B cell (primary cell): ENCODE measurements at regions not wholly inside any gene's neighbourhood (a gene's known extent, or its start where the extent isn't known, plus 50 kb on each side); places are given as distances from the start of the nearest gene placed in this dataset.

Experiments
- ATAC-seq: fragments of 200-7000 bp; cut with Tn5 transposase; one replicate; pipeline ENCODE4 v1.10.0; 2021; ENCODE audit warnings: low read depth, mild to moderate bottlenecking, moderate number of reproducible peaks, moderate library complexity
- CTCF ChIA-PET: fragments of 350-600 bp; sonication (Branson Sonifier 250); formaldehyde crosslinking; loops from one replicate; lab custom pipeline; 2021; ENCODE audit warnings: antibody characterized with exemption, inconsistent platforms; lab: Charles Lee
- POLR2A ChIA-PET: fragments of 350-600 bp; sonication (Branson Sonifier 250); formaldehyde crosslinking; loops from one replicate; lab custom pipeline; 2021; ENCODE audit warnings: antibody characterized with exemption; lab: Charles Lee
- DNase-seq: peaks from one replicate; pipeline ENCODE4 v3.0.0; 2013
- H2AFZ ChIP-seq: 2 replicates; pipeline ENCODE4 v1.6.1; 2012; ENCODE audit warnings: mild to moderate bottlenecking, low read depth, low read length; ENCODE audit not compliant: insufficient read depth, poor library complexity, severe bottlenecking
- H3K27ac ChIP-seq, 2 donors: 1 replicate in 1 of 2; 2 replicates in 1 of 2; pipeline ENCODE4 v1.5.1; 2012 to 2013; ENCODE audit warnings: low read length in 2 of 2, mild to moderate bottlenecking in 2 of 2, moderate library complexity in 1 of 2
- H3K27me3 ChIP-seq, 4 experiments: fragments of 200-600 bp in 1 of 4; sonication (generic) in 1 of 4; replicated peaks in 1 of 4; 1 replicate in 2 of 4; 2 replicates in 2 of 4; pipeline versions ENCODE4 v1.6.1 to v1.7.0; 2013 to 2016; ENCODE audit warnings: low read length in 3 of 4, mild to moderate bottlenecking in 2 of 4, mixed read lengths in 1 of 4, moderate library complexity in 1 of 4; ENCODE audit not compliant: insufficient read depth in 4 of 4, control insufficient read depth in 3 of 4; ENCODE audit errors: control extremely low read depth in 1 of 4
- H3K36me3 ChIP-seq, 2 experiments: replicated peaks in 1 of 2; 1 replicate in 1 of 2; 2 replicates in 1 of 2; pipeline versions ENCODE4 v1.6.1 to v1.7.1; 2013; ENCODE audit warnings: low read length in 1 of 2; ENCODE audit not compliant: insufficient read depth in 2 of 2, control insufficient read depth in 1 of 2; ENCODE audit errors: control extremely low read depth in 1 of 2, extremely low read depth in 1 of 2
- H3K4me1 ChIP-seq, 2 donors: fragments of 200-600 bp in 1 of 2; sonication (generic) in 1 of 2; 1 replicate in 1 of 2; 2 replicates in 1 of 2; pipeline versions ENCODE4 v1.5.1 to v1.6.1; 2013 to 2017; ENCODE audit warnings: low read length in 2 of 2; ENCODE audit not compliant: control insufficient read depth in 2 of 2, insufficient read depth in 2 of 2
- H3K4me2 ChIP-seq: replicated peaks from 2 replicates; pipeline ENCODE3; 2012; ENCODE audit warnings: mild to moderate bottlenecking, low read depth, low read length; ENCODE audit not compliant: poor library complexity, severe bottlenecking
- H3K4me3 ChIP-seq, 5 experiments: fragments of 200-600 bp in 1 of 5; sonication (generic) in 1 of 5; 1 replicate in 3 of 5; 2 replicates in 2 of 5; pipeline versions ENCODE4 v1.5.1 to v1.7.0; 2011 to 2016; ENCODE audit warnings: low read length in 4 of 5, mild to moderate bottlenecking in 4 of 5, low read depth in 2 of 5, control low read depth in 1 of 5, moderate library complexity in 1 of 5; ENCODE audit not compliant: insufficient read depth in 1 of 5; ENCODE audit errors: control extremely low read depth in 1 of 5, extremely low read depth in 1 of 5
- H3K79me2 ChIP-seq: fragments of 200-600 bp; sonication (generic); one replicate; pipeline ENCODE4 v1.6.0; 2016; ENCODE audit warnings: low read length; ENCODE audit not compliant: control insufficient read depth, insufficient read depth
- H3K9ac ChIP-seq: fragments of 200-600 bp; sonication (generic); 2 replicates; pipeline ENCODE4 v1.6.1; 2017; ENCODE audit warnings: mild to moderate bottlenecking, low read length, moderate library complexity
- H3K9me3 ChIP-seq, 3 donors: one replicate each; pipeline versions ENCODE4 v1.6.1 to v1.7.1; 2013; ENCODE audit warnings: low read length in 2 of 3; ENCODE audit not compliant: control insufficient read depth in 2 of 3, insufficient read depth in 1 of 3; ENCODE audit errors: control extremely low read depth in 1 of 3
- H4K20me1 ChIP-seq: 2 replicates; pipeline ENCODE4 v1.6.0; 2012; ENCODE audit warnings: mild to moderate bottlenecking, low read length; ENCODE audit not compliant: insufficient read depth, control insufficient read depth, poor library complexity, severe bottlenecking
- H3K27ac Mint-ChIP-seq: one replicate; pipeline ENCODE4 v1.8.0; 2021; ENCODE audit warnings: mixed read lengths
- H3K27me3 Mint-ChIP-seq: one replicate; pipeline ENCODE4 v1.8.0; 2021; ENCODE audit warnings: mixed read lengths
- H3K4me1 Mint-ChIP-seq: one replicate; pipeline ENCODE4 v1.8.0; 2021; ENCODE audit warnings: mixed read lengths
- H3K4me3 Mint-ChIP-seq: one replicate; pipeline ENCODE4 v1.8.0; 2021; ENCODE audit warnings: mixed read lengths
- H3K9me3 Mint-ChIP-seq: one replicate; pipeline ENCODE4 v1.8.0; 2022; ENCODE audit warnings: mixed read lengths; ENCODE audit not compliant: insufficient read depth
- CTCF ChIP-seq: fragments of 200-600 bp; IDR thresholded peaks from one replicate; pipeline ENCODE4 v1.8.0; 2022; ENCODE audit warnings: antibody characterized with exemption, mild to moderate bottlenecking
- EZH2 ChIP-seq: IDR thresholded peaks from 2 replicates; pipeline ENCODE4 v1.6.1; 2012; ENCODE audit warnings: borderline replicate concordance, low read depth, mild to moderate bottlenecking, moderate library complexity, low read length; ENCODE audit not compliant: insufficient read depth, poor library complexity, severe bottlenecking
- WGBS: methylation state at CpG from one replicate; pipeline ENCODE4 v1.1.5; 2013; ENCODE audit warnings: missing lambda C conversion rate; ENCODE audit not compliant: insufficient coverage; 5-methylcytosine and 5-hydroxymethylcytosine counted together
- intact Hi-C: fragments of 100-400 bp; cut with micrococcal nuclease; formaldehyde crosslinking; loops from one replicate; pipeline ENCODE4 v1.10.0; 2022

- H3K9me3 ChIP-seq: peaks cover 1 to 17% (median 2%) of the 10 kb centered on the region in 3 donors
- DNase-seq: no peak
- H3K27ac ChIP-seq: no peak overlapping the region
- no peak for TF ChIP-seq EZH2
- TF ChIP-seq CTCF: no peak
- intact Hi-C loops: no loop called here
- Mint-ChIP-seq H3K27me3 (no peaks in the 10 kb centered on the region), H3K27ac (no peak overlapping the region), H3K4me1 (peaks cover 13% of the 10 kb centered on the region), H3K9me3 (peaks cover 5% of the 10 kb centered on the region), H3K4me3 (no peak overlapping the region)
- no peak overlapping the region for H3K9ac ChIP-seq
- WGBS: 90% methylated on average over 27 of the region's 28 CpGs
- H3K79me2 ChIP-seq: no peaks in the 10 kb centered on the region
- H2AFZ ChIP-seq: no peak overlapping the region
- POLR2A ChIA-PET: no interaction called here
- H4K20me1 ChIP-seq: no peaks in the 10 kb centered on the region
- H3K4me2 ChIP-seq: no peak overlapping the region
- CTCF ChIA-PET: no interaction called here
- no peaks in the 10 kb centered on the region for H3K36me3 ChIP-seq
- no peak overlapping the region for H3K4me3 ChIP-seq
- no peaks in the 10 kb centered on the region for H3K27me3 ChIP-seq
- peaks cover 9 to 10% of the 10 kb centered on the region in 2 donors for H3K4me1 ChIP-seq
- no peak for ATAC-seq
Observed at GRCh38 chr11:69398529-69399492, 82.7 kb upstream of the LINC01488 start.

GRCh38 chr11:69400140-69400539 is 81.3 kb upstream of the LINC01488 start:
- Histone ChIP-seq H3K9me3 (peaks cover 1 to 20% (median 2%) of the 10 kb centered on the region in 3 donors), H3K4me1 (peaks cover 9 to 10% of the 10 kb centered on the region in 2 donors), H3K9ac (no peak overlapping the region), H3K27me3 (no peaks in the 10 kb centered on the region), H3K36me3 (no peaks in the 10 kb centered on the region), H3K27ac (no peak overlapping the region), H4K20me1 (no peaks in the 10 kb centered on the region), H3K4me2 (no peak overlapping the region), H3K79me2 (no peaks in the 10 kb centered on the region), H3K4me3 (no peak overlapping the region), H2AFZ (no peak overlapping the region)
- TF ChIP-seq CTCF (no peak), EZH2 (no peak)
- intact Hi-C loops: no loop called here
- POLR2A ChIA-PET: no interaction called here
- no peak for DNase-seq
- no peak overlapping the region for H3K27ac Mint-ChIP-seq
- no peaks in the 10 kb centered on the region for H3K27me3 Mint-ChIP-seq
- H3K4me3 Mint-ChIP-seq: no peak overlapping the region
- WGBS: no CpG with 5 or more reads among the region's 2 CpGs
- no peak for ATAC-seq
- peaks cover 13% of the 10 kb centered on the region for H3K4me1 Mint-ChIP-seq
- peaks cover 6% of the 10 kb centered on the region for H3K9me3 Mint-ChIP-seq
- CTCF ChIA-PET: no interaction called here
